GM19438 (cell line): ENCODE measurements at regions not wholly inside any gene's neighbourhood (a gene's known extent, or its start where the extent isn't known, plus 50 kb on each side); places are given as distances from the start of the nearest gene placed in this dataset.

Source experiments
- ATAC-seq: cut with Tn5 transposase; IDR thresholded peaks from one replicate; pipeline ENCODE4 v1.9.1; 2021; ENCODE audit warnings: low read depth; ENCODE audit not compliant: unreplicated experiment

- ATAC-seq, result no peak
Observed at GRCh38 chr14:97866195-97866594, 1069.0 kb downstream of the VRK1 start.

GRCh38 chr14:97866664-97867063 lies 1069.5 kb downstream of the VRK1 start:
- no peak for ATAC-seq

- ATAC-seq, result no peak
Observed at GRCh38 chr14:97873291-97873690, 1076.1 kb downstream of the VRK1 start.

- no peak for ATAC-seq
Observed at GRCh38 chr14:97874394-97874793, 1077.2 kb downstream of the VRK1 start.

GRCh38 chr14:97878206-97878605 lies 1081.0 kb downstream of the VRK1 start:
- ATAC-seq, result no peak

- no peak for ATAC-seq
Observed at GRCh38 chr14:97878727-97879126, 1081.5 kb downstream of the VRK1 start.

- no peak for ATAC-seq
Observed at GRCh38 chr14:97887690-97888089, 1090.5 kb downstream of the VRK1 start.

GRCh38 chr14:97888331-97888730 lies 1091.1 kb downstream of the VRK1 start:
- no peak for ATAC-seq

- no peak for ATAC-seq
Observed at GRCh38 chr14:97891515-97891914, 1094.3 kb downstream of the VRK1 start.

GRCh38 chr14:97894552-97894951 lies 1097.4 kb downstream of the VRK1 start:
- ATAC-seq, result no peak

GRCh38 chr14:97900196-97900854 lies 1103.1 kb downstream of the VRK1 start:
- no peak for ATAC-seq

- ATAC-seq, result no peak
Observed at GRCh38 chr14:97902630-97903029, 1105.4 kb downstream of the VRK1 start.

GRCh38 chr14:97903821-97904220 lies 1106.6 kb downstream of the VRK1 start:
- no peak for ATAC-seq

GRCh38 chr14:97912217-97912616 lies 1115.0 kb downstream of the VRK1 start:
- ATAC-seq, result no peak

GRCh38 chr14:97916100-97916499 lies 1118.9 kb downstream of the VRK1 start:
- no peak for ATAC-seq

- ATAC-seq, result no peak
Observed at GRCh38 chr14:97916669-97917568, 1119.7 kb downstream of the VRK1 start.

GRCh38 chr14:97920201-97920600 lies 1123.0 kb downstream of the VRK1 start:
- no peak for ATAC-seq

GRCh38 chr14:97921296-97921695 lies 1124.1 kb downstream of the VRK1 start:
- ATAC-seq, result no peak

GRCh38 chr14:97924922-97925613 lies 1127.9 kb downstream of the VRK1 start:
- ATAC-seq, result no peak

- no peak for ATAC-seq
Observed at GRCh38 chr14:97930166-97930565, 1133.0 kb downstream of the VRK1 start.

GRCh38 chr14:97931273-97931672 lies 1134.1 kb downstream of the VRK1 start:
- ATAC-seq, result no peak
